Gastroesophageal sphincter (tissue), 4 donors: ENCODE measurements at regions not wholly inside any gene's neighbourhood (a gene's known extent, or its start where the extent isn't known, plus 50 kb on each side); places are given as distances from the start of the nearest gene placed in this dataset.

ENCODE experiments used
- ATAC-seq: fragments of 150-250 bp; one replicate; pipeline ENCODE4 v1.9.1; 2016; ENCODE audit warnings: mild to moderate bottlenecking, moderate library complexity
- H3K27ac ChIP-seq, 4 donors: fragments of 200-600 bp; sonication (generic) in 3 of 4; 1 replicate in 3 of 4; 2 replicates in 1 of 4; pipeline ENCODE4 v1.5.1; 2016 to 2019
- H3K27me3 ChIP-seq: fragments of 200-600 bp; sonication (generic); one replicate; pipeline ENCODE4 v1.5.1; 2019
- H3K36me3 ChIP-seq, 2 donors: fragments of 200-600 bp; sonication (generic); one replicate each; pipeline ENCODE4 v1.5.1; 2019; ENCODE audit warnings: control low read depth in 1 of 2
- H3K4me1 ChIP-seq, 3 donors: fragments of 200-600 bp; sonication (generic); 1 replicate in 2 of 3; 2 replicates in 1 of 3; pipeline ENCODE4 v1.5.1; 2016 to 2019; ENCODE audit warnings: control low read depth in 2 of 3
- H3K4me3 ChIP-seq, 2 donors: fragments of 200-600 bp; sonication (generic); one replicate each; pipeline ENCODE4 v1.5.1; 2019; ENCODE audit warnings: mild to moderate bottlenecking in 1 of 2, moderate library complexity in 1 of 2
- H3K9me3 ChIP-seq, 3 donors: fragments of 200-600 bp; sonication (generic); one replicate each; pipeline ENCODE4 v1.5.1; 2017 to 2019; ENCODE audit warnings: control low read depth in 2 of 3
- CTCF ChIP-seq, 4 experiments: fragments of 200-600 bp in 2 of 4; fragments of 450-650 bp in 2 of 4; sonication (generic) in 1 of 4; IDR thresholded peaks; one replicate each; pipeline ENCODE4 v1.5.1; 2017 to 2019; ENCODE audit warnings: antibody characterized with exemption in 4 of 4, mild to moderate bottlenecking in 2 of 4, moderate library complexity in 2 of 4
- EP300 ChIP-seq: sonication (generic); formaldehyde crosslinking; IDR thresholded peaks from one replicate; pipeline ENCODE4 v1.6.1; 2017; ENCODE audit warnings: antibody characterized with exemption, mild to moderate bottlenecking
- POLR2A ChIP-seq, 2 donors: fragments of 450-650 bp; IDR thresholded peaks; one replicate each; pipeline ENCODE4 v1.6.1; 2017; ENCODE audit warnings: antibody characterized with exemption in 2 of 2, mild to moderate bottlenecking in 2 of 2, moderate library complexity in 1 of 2
- POLR2AphosphoS5 ChIP-seq: sonication (generic); formaldehyde crosslinking; IDR thresholded peaks from one replicate; pipeline ENCODE4 v1.6.1; 2017; ENCODE audit warnings: antibody characterized with exemption
- WGBS, 2 donors: methylation state at CpG; one replicate each; pipeline ENCODE4 v1.1.5; 2018; ENCODE audit warnings: low coverage in 1 of 2; 5-methylcytosine and 5-hydroxymethylcytosine counted together

DNA sequence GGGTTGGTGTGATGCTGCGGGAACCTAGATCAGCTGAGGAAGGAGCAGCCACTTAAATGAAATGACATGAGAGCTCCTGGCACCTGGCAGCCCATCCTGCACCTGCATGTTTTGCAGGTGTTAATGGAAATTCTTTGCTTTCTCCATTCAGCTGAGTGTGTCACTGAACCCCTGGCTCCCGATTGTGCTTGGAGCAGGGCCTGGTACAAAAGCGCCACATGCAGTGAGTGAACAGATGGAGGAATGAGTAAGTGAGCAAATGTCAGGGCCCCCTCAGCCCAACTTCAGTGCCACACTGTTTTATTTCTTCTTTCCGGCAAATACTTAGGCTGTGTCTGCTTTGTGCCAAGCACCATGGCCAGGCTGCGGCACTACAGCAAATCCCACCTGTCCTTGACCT, 132.2 kb downstream of the ASB7 start:
- H3K27me3 ChIP-seq: no peaks in the 10 kb centered on the region
- H3K36me3 ChIP-seq: no peaks in the 10 kb centered on the region
- peaks cover 0 to 5% (median 0%) of the 10 kb centered on the region in 3 donors for H3K4me1 ChIP-seq
- TF ChIP-seq POLR2A (IDR thresholded peaks at IDR 0.05): no peak
- no peak for TF ChIP-seq EP300
- TF ChIP-seq POLR2AphosphoS5: no peak
- no peak for TF ChIP-seq CTCF (IDR thresholded peaks at IDR 0.05)
- H3K27ac ChIP-seq: no peak overlapping the region
- no peak for ATAC-seq
- no peak overlapping the region for H3K4me3 ChIP-seq
- no peaks in the 10 kb centered on the region for H3K9me3 ChIP-seq
- WGBS, 2 donors: 94 to 97% methylated on average over 4 to 5 of the region's 5 CpGs

GRCh38 chr15:100735129-100736053, 133.0 kb downstream of the ASB7 start:
- no peak for ATAC-seq
- no peak overlapping the region for H3K4me3 ChIP-seq
- H3K27ac ChIP-seq: no peak overlapping the region
- H3K27me3 ChIP-seq: no peaks in the 10 kb centered on the region
- TF ChIP-seq POLR2A (IDR thresholded peaks at IDR 0.05): no peak
- no peak for TF ChIP-seq POLR2AphosphoS5
- TF ChIP-seq EP300: no peak
- H3K4me1 ChIP-seq: peaks cover 0 to 5% (median 0%) of the 10 kb centered on the region in 3 donors
- H3K9me3 ChIP-seq: no peaks in the 10 kb centered on the region
- H3K36me3 ChIP-seq: no peaks in the 10 kb centered on the region
- WGBS, 2 donors: 91 to 96% methylated on average over 7 to 10 of the region's 12 CpGs

- TF ChIP-seq POLR2A (IDR thresholded peaks at IDR 0.05) (no peak), POLR2AphosphoS5 (no peak), EP300 (no peak), CTCF (IDR thresholded peaks at IDR 0.05) (no peak)
- 86 to 100% methylated on average over 6 to 7 of the region's 12 CpGs for WGBS, 2 donors
Observed at GRCh38 chr15:100737214-100737613, 134.8 kb downstream of the ASB7 start.

DNA sequence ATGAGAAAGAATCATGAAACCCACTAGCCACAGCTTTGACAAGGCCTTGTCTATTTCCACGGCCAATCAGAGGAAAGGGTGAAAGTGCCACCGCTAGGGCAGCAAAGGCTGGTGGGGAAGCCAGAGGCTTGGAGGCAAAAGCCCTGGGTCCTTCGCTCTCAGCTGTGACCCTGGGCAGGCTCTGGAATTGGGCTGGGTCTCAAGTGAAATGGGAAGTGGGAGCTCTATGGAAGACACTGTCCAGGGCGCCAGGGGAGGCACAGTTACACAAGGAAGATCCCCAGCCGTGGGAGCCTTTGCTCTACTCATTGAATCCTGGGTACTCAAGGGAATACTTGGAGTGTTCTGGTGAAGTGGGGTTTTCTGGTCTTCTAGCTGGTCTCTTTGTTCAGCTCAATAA, 136.2 kb downstream of the ASB7 start:
- TF ChIP-seq POLR2A (IDR thresholded peaks at IDR 0.05): no peak
- no peak for TF ChIP-seq POLR2AphosphoS5
- no peak for TF ChIP-seq CTCF (IDR thresholded peaks at IDR 0.05)
- TF ChIP-seq EP300: no peak
- no peaks in the 10 kb centered on the region for H3K9me3 ChIP-seq

More at GRCh38 chr15:100737214-100737613, 134.8 kb downstream of the ASB7 start:
- Histone ChIP-seq H3K4me3 (no peak overlapping the region), H3K4me1 (peaks cover 0 to 5% (median 0%) of the 10 kb centered on the region in 3 donors), H3K36me3 (no peaks in the 10 kb centered on the region), H3K27ac (no peak overlapping the region), H3K9me3 (no peaks in the 10 kb centered on the region), H3K27me3 (no peaks in the 10 kb centered on the region)
- ATAC-seq: no peak

DNA sequence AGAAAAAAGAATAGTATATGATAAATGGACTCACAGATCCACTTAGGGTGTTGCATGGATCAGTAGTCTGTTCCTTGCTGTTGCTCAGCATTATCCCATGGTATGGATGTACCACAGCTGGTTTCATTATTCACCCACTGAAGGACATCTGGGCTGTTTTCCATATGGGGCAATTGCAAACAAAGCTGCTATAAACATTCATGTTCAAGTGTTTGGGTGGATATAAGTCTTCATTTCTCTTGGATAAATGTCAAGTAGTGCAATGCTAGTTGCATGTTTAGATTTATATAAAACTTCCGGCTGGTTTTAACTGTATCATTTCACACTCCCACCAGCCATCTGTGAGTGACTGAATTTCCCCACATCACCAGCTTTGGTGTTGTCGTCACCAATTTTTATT, 137.7 kb downstream of the ASB7 start:
- no peaks in the 10 kb centered on the region for H3K9me3 ChIP-seq
- no peak for ATAC-seq
- 52 to 55% methylated on average over 2 of the region's 2 CpGs for WGBS, 2 donors

More for the DNA sequence above, 136.2 kb downstream of the ASB7 start:
- no peak overlapping the region for H3K4me3 ChIP-seq
- no peaks in the 10 kb centered on the region for H3K4me1 ChIP-seq
- no peak overlapping the region for H3K27ac ChIP-seq
- no peaks in the 10 kb centered on the region for H3K36me3 ChIP-seq
- no peaks in the 10 kb centered on the region for H3K27me3 ChIP-seq
- no peak for ATAC-seq
- 67% methylated on average over 2 of the region's 5 CpGs; no CpG with 5 or more reads in 1 of the 2 donors for WGBS, 2 donors

More for the DNA sequence above, 137.7 kb downstream of the ASB7 start:
- H3K4me1 ChIP-seq: no peaks in the 10 kb centered on the region
- H3K4me3 ChIP-seq: no peak overlapping the region
- H3K36me3 ChIP-seq: no peaks in the 10 kb centered on the region
- TF ChIP-seq EP300 (no peak), CTCF (IDR thresholded peaks at IDR 0.05) (no peak), POLR2AphosphoS5 (no peak), POLR2A (IDR thresholded peaks at IDR 0.05) (no peak)
- H3K27me3 ChIP-seq: no peaks in the 10 kb centered on the region
- no peak overlapping the region for H3K27ac ChIP-seq
